Inflammatory macrophage treated with lipopolysaccharide for 4 hours (primary cell): ENCODE measurements at regions not wholly inside any gene's neighbourhood (a gene's known extent, or its start where the extent isn't known, plus 50 kb on each side); places are given as distances from the start of the nearest gene placed in this dataset.
"Not testable (repeated sequence)": the region's sequence is repeated elsewhere in the genome, so short reads cannot be mapped to it uniquely, and the experiment has no call there.

ENCODE experiments used
- DNase-seq: peaks from one replicate; pipeline ENCODE4 v3.0.0-alpha.2; 2020

DNA sequence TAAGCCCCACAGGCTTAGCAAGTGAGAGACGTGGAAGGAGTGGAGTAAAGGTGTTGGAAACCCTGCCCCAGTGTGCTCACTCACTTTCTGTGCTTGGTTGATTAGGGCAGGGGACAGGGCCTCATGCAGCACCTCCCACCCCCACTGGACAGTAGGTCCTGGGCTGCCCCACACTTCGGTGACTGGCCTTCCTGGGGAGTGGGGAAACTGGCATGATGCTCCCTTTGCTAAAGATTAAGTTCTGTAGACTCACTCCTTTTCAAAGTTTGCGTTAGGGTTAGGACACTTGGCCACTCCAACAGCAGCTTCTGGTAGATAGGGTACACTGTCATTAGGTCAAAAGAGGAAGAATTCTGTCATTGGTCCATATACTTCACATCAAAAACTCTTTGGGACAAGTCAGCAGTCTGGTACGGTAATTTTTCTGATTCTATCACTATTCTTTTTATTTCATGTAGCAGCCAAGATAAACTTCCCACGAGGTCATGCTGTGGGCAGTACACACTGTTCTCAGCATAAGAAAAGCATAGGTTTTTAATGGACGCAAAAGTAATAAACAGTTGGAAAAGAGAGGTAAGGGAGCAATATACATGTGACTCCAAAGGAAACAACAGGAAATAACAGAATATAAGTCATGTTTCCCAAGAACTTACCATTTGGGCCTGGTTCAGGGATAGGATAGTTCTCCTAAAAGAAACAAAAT is 106.6 kb upstream of the TERB2 start:
- not testable (repeated sequence) for DNase-seq

GRCh38 chr15:44853304-44853950 is 103.1 kb upstream of the TERB2 start:
- DNase-seq, result peak; percentile 66

DNA sequence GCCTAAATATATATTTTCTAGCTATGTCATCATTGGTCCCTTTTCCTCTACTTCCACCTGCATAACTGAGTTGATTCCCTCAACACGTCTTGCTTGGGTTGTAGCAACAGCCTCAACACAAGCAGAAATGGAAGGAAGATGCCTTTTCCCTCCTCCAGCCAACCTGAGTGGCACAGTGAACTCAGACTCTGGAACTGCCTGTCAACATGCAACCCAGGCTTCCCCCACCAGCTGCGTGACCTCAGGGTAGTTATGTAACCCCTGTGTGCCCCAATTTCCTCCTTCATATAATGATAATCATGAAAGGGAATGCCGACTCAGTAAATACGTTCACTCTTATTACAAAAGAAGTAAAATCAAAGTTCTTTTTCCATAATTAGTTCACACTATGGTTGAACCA is 101.8 kb upstream of the TERB2 start:
- not testable (repeated sequence) for DNase-seq

- DNase-seq, result not testable (repeated sequence)
Observed at GRCh38 chr15:44856284-44856683, 100.2 kb upstream of the TERB2 start.

GRCh38 chr15:44857164-44857710 is 99.2 kb upstream of the TERB2 start:
- DNase-seq, result not testable (repeated sequence)

GRCh38 chr15:44859088-44859487 is 97.4 kb upstream of the TERB2 start:
- DNase-seq, result not testable (repeated sequence)

DNA sequence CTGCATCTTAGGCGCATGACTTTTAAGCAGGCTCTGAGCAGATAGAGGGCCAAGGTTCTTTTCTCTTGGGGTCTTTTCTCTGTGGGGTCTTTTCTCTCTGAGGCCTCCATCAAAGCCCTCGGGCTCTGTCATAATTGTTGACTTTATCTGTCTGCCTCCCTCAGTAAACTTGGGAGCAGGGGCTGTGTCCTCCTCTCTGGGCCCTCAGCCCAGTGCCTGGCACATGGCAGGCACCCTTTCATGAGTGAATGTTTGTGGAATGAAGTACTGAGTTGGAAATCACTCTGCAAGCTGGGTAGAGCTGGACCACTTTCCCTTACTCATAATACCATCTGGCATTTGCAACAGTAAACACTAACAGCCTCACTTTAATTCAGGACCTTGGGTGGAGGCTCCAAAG is 96.3 kb upstream of the TERB2 start:
- DNase-seq, result not testable (repeated sequence)

DNA sequence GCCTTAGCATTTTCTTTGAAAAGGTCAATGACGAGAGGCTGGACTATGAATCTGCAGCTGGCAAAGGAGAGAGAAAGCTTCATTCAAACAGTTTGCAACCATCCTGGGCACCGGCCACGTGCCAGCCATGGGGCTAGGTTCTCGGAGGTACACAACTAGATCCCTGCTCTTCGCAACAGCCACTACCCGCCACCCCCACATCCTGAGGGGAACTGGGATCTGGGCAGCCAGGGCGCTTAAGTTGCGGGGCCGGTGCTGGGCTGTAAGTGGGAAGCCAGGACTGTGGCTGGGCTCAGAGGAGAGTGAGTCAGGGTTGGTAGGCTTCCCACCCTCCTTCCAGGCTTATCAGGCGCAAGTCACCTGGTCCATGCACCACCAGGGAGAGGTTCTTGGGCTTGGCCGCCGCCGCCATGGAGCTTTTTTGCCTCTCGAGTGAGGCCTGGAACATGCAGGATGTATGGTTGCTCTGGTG is 95.0 kb upstream of the TERB2 start:
- DNase-seq, result no peak

DNA sequence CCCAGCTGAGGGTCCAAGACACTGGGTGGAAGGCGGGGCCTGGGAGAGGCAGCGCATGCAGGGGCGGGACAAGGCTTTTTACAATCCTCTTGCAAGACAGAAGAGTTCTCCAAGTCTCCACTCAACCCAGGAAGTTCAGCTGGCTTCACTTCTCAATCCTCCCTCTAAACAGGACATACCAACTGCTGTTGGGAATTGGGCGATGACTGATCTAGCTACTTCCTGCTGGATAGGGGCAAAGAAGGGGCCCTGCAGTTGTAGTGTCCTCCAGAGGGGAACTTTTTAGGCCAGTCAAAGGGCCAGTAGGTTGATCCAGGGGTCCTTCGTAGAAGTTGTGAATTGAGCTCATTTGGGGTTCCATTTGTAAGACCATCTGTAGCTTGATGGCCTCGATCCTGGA is 94.6 kb upstream of the TERB2 start:
- no peak for DNase-seq

GRCh38 chr15:44862866-44863265 is 93.6 kb upstream of the TERB2 start:
- DNase-seq, result not testable (repeated sequence)

- DNase-seq, result not testable (repeated sequence)
Observed at GRCh38 chr15:44868100-44868499, 88.4 kb upstream of the TERB2 start.

DNA sequence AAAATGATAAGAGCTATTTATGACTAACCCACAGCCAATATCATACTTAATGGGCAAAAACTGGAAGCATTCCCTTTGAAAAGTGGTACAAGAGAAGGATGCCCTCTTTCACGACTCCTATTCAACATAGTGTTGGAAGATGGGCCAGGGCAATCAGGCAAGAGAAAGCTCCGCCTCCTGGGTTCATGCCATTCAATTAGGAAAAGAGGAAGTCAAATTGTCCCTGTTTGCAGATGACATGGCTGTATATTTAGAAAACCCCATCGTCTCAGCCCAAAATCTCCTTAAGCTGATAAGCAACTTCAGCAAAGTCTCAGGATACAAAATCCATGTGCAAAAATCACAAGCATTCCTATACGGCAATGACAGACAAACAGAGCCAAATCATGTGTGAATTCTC is 86.4 kb upstream of the TERB2 start:
- DNase-seq, result not testable (repeated sequence)

- DNase-seq, result no peak
Observed at GRCh38 chr15:44873103-44873502, 83.4 kb upstream of the TERB2 start.

GRCh38 chr15:44879066-44879465 is 77.4 kb upstream of the TERB2 start:
- no peak for DNase-seq

- no peak for DNase-seq
Observed at GRCh38 chr15:44882499-44882968, 74.0 kb upstream of the TERB2 start.

GRCh38 chr15:44883199-44883877 is 73.1 kb upstream of the TERB2 start:
- DNase-seq, result no peak

- not testable (repeated sequence) for DNase-seq
Observed at GRCh38 chr15:44898890-44899651, 57.4 kb upstream of the TERB2 start.

DNA sequence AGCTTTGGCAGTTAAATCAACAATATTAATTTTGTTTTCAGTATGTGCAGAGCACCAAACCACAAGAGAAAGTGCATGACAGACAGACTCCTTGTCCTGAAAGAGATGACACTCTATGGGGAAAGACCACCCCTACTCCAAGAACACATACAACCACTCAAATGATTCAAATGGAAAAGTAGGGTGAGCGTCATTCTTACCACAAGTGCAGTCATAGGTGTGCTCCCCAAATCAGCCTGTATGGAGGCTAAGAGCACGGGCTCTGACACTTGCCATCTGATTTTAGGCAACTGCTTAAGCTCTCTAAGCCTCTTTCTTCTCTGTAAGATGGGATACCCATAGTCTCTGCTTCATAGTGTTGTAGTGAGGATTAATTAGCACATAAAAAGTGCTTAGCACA is 56.7 kb upstream of the TERB2 start:
- DNase-seq, result not testable (repeated sequence)

DNA sequence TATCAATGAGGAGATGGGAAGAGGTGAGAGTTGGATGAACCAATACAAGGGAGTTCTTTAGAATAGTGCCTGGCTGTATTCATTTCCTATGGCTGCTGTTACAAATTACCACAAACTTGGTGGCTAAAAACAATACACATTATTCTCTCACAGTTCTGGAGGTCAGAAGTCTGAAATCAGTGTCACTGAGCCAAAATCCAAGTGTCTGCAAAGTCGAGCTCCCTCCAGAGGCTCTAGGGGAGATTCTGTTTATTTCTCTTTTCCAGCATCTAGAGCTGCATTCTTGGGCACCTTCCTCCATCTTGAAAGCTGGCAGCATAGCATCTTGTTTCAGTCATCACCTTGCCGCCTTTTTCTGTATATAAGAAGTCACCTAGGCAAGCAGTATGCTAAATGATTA is 55.7 kb upstream of the TERB2 start:
- DNase-seq, result not testable (repeated sequence)

DNA sequence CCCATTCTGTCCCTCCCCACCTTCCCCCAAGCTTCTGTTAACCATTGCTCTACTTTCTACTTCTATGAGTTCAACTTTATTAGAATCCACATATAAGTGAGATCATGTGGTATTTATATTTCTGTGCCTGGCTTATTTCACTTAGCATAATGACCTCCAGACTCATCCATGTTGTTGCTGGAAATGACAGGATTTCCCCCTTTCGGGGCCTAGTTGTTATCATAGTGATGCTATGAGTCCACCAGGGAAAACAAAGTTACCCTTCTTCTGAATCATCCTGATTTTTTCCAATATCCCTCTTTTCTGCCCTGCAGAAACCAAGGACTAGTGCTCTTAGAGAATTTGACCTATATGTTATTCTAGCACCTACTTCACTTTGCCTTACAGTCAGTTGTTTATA is 53.2 kb upstream of the TERB2 start:
- not testable (repeated sequence) for DNase-seq

- DNase-seq, result not testable (repeated sequence)
Observed at GRCh38 chr15:44904651-44905340, 51.7 kb upstream of the TERB2 start.
